HG03280 (cell line): ENCODE measurements at regions not wholly inside any gene's neighbourhood (a gene's known extent, or its start where the extent isn't known, plus 50 kb on each side); places are given as distances from the start of the nearest gene placed in this dataset.

ENCODE experiments used
- ATAC-seq: cut with Tn5 transposase; IDR thresholded peaks from one replicate; pipeline ENCODE4 v1.9.1; 2021; ENCODE audit warnings: mild to moderate bottlenecking, moderate library complexity; ENCODE audit not compliant: unreplicated experiment

GRCh38 chr12:22740656-22741355, 115.8 kb downstream of the ETNK1 start:
- ATAC-seq, result no peak

GRCh38 chr12:22743700-22744099, 118.7 kb downstream of the ETNK1 start:
- no peak for ATAC-seq

- no peak for ATAC-seq
Observed at GRCh38 chr12:22744197-22744596, 119.2 kb downstream of the ETNK1 start.

- ATAC-seq, result no peak
Observed at GRCh38 chr12:22746720-22747119, 121.7 kb downstream of the ETNK1 start.

- ATAC-seq, result no peak
Observed at GRCh38 chr12:22755629-22756028, 130.7 kb downstream of the ETNK1 start.

GRCh38 chr12:22759769-22760674, 135.1 kb downstream of the ETNK1 start:
- no peak for ATAC-seq

GRCh38 chr12:22765421-22766130, 140.6 kb downstream of the ETNK1 start:
- no peak for ATAC-seq

GRCh38 chr12:22766911-22767420, 142.0 kb downstream of the ETNK1 start:
- no peak for ATAC-seq

- no peak for ATAC-seq
Observed at GRCh38 chr12:22781339-22781738, 156.4 kb downstream of the ETNK1 start.

GRCh38 chr12:22787557-22787956, 162.6 kb downstream of the ETNK1 start:
- no peak for ATAC-seq

GRCh38 chr12:22788913-22789312, 163.9 kb downstream of the ETNK1 start:
- no peak for ATAC-seq

- ATAC-seq, result no peak
Observed at GRCh38 chr12:22792138-22792537, 167.2 kb downstream of the ETNK1 start.

- ATAC-seq, result no peak
Observed at GRCh38 chr12:22794017-22794416, 169.0 kb downstream of the ETNK1 start.

- ATAC-seq, result no peak
Observed at GRCh38 chr12:22796941-22797630, 172.1 kb downstream of the ETNK1 start.

- no peak for ATAC-seq
Observed at GRCh38 chr12:22797701-22798100, 172.7 kb downstream of the ETNK1 start.

GRCh38 chr12:22798116-22798515, 173.1 kb downstream of the ETNK1 start:
- ATAC-seq, result no peak

GRCh38 chr12:22799503-22799902, 174.5 kb downstream of the ETNK1 start:
- no peak for ATAC-seq

- no peak for ATAC-seq
Observed at GRCh38 chr12:22800332-22800731, 175.4 kb downstream of the ETNK1 start.

GRCh38 chr12:22802883-22803630, 178.1 kb downstream of the ETNK1 start:
- no peak for ATAC-seq

GRCh38 chr12:22803725-22804124, 178.8 kb downstream of the ETNK1 start:
- ATAC-seq, result no peak
